NB4 (cell line): ENCODE measurements at regions not wholly inside any gene's neighbourhood (a gene's known extent, or its start where the extent isn't known, plus 50 kb on each side); places are given as distances from the start of the nearest gene placed in this dataset.

ENCODE experiments used
- POLR2A ChIP-seq: IDR thresholded peaks from 2 replicates; pipeline ENCODE4 v1.6.1; 2011; ENCODE audit warnings: mild to moderate bottlenecking; ENCODE audit not compliant: insufficient read length; ENCODE audit errors: extremely low read depth
- TF ChIP-seq, protein P1 (sequence below): IDR thresholded peaks from one replicate; pipeline ENCODE4 v1.5.1; 2012; ENCODE audit warnings: low read depth, low read length

DNA sequence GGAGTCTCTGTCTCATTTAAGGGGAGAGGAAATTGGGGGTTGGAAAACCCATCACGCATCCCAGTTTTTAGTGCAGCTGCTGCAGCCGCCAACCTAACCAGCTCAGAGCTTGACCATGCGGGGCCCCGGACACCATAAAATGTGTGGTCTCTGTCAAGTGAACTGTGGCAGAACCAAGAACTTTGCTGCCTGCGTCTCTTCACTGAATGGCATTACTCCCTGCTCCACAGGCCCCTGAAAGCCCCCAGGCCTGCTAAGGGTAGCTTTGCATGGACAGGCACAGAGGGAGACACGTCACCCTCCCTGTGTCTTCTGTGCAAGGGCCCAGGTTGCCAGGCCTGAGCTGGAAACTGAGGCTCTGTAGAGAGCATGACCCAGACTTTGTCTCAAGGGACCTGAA is 144.6 kb upstream of the GPR26 start:
- TF ChIP-seq, protein P1, sequence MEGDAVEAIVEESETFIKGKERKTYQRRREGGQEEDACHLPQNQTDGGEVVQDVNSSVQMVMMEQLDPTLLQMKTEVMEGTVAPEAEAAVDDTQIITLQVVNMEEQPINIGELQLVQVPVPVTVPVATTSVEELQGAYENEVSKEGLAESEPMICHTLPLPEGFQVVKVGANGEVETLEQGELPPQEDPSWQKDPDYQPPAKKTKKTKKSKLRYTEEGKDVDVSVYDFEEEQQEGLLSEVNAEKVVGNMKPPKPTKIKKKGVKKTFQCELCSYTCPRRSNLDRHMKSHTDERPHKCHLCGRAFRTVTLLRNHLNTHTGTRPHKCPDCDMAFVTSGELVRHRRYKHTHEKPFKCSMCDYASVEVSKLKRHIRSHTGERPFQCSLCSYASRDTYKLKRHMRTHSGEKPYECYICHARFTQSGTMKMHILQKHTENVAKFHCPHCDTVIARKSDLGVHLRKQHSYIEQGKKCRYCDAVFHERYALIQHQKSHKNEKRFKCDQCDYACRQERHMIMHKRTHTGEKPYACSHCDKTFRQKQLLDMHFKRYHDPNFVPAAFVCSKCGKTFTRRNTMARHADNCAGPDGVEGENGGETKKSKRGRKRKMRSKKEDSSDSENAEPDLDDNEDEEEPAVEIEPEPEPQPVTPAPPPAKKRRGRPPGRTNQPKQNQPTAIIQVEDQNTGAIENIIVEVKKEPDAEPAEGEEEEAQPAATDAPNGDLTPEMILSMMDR = no peak
- TF ChIP-seq POLR2A = no peak
